Naive thymus-derived CD8-positive, alpha-beta T cell (primary cell): ENCODE measurements at regions not wholly inside any gene's neighbourhood (a gene's known extent, or its start where the extent isn't known, plus 50 kb on each side); places are given as distances from the start of the nearest gene placed in this dataset.
A peak's percentile ranks its signal among the peaks of the same experiment; 100 is the strongest.

Experiments
- ATAC-seq, 2 donors: fragments of 150-1000 bp; cut with Tn5 transposase in 1 of 2; sonication (Bioruptor Pico), chemical (Tn5 transposase) in 1 of 2; 1 replicate in 1 of 2; 2 replicates in 1 of 2; pipeline ENCODE4 v1.10.0; 2021; ENCODE audit warnings: mild to moderate bottlenecking in 2 of 2, moderate library complexity in 2 of 2
- POLR2A ChIA-PET: fragments of 350-600 bp; sonication (Branson Sonifier 250); formaldehyde crosslinking; loops from one replicate; lab custom pipeline; 2021; ENCODE audit warnings: antibody characterized with exemption; lab: Charles Lee
- DNase-seq, 10 donors: peaks; one replicate each; pipeline versions ENCODE4 v3.0.0 to v3.0.0-alpha.2; 2020 to 2022
- H3K27ac Mint-ChIP-seq, 10 donors: one replicate each; pipeline ENCODE4 v1.8.0; 2020 to 2022; ENCODE audit warnings: mild to moderate bottlenecking in 10 of 10, mixed read lengths in 10 of 10, moderate library complexity in 4 of 10, inconsistent platforms in 1 of 10
- H3K27me3 Mint-ChIP-seq, 5 donors: one replicate each; pipeline ENCODE4 v1.8.0; 2021 to 2022; ENCODE audit warnings: mixed read lengths in 5 of 5
- H3K36me3 Mint-ChIP-seq, 3 donors: one replicate each; pipeline ENCODE4 v1.8.0; 2020 to 2022; ENCODE audit warnings: mixed read lengths in 3 of 3, mild to moderate bottlenecking in 2 of 3, inconsistent platforms in 1 of 3
- H3K4me1 Mint-ChIP-seq, 4 donors: one replicate each; pipeline ENCODE4 v1.8.0; 2021 to 2022; ENCODE audit warnings: mixed read lengths in 4 of 4
- H3K4me3 Mint-ChIP-seq, 10 donors: one replicate each; pipeline ENCODE4 v1.8.0; 2020 to 2022; ENCODE audit warnings: mild to moderate bottlenecking in 10 of 10, mixed read lengths in 10 of 10, moderate library complexity in 6 of 10, inconsistent platforms in 1 of 10
- H3K9me3 Mint-ChIP-seq, 9 donors: one replicate each; pipeline ENCODE4 v1.8.0; 2020 to 2022; ENCODE audit warnings: mixed read lengths in 9 of 9, mild to moderate bottlenecking in 3 of 9, inconsistent platforms in 1 of 9, moderate library complexity in 1 of 9

- Mint-ChIP-seq H3K9me3 (peaks cover 0 to 3% (median 0%) of the 10 kb centered on the region in 9 donors), H3K27me3 (no peaks in the 10 kb centered on the region), H3K4me3 (no peak overlapping the region), H3K36me3 (no peaks in the 10 kb centered on the region), H3K4me1 (peaks cover 6 to 33% (median 27%) of the 10 kb centered on the region in 4 donors), H3K27ac (no peak overlapping the region)
- POLR2A ChIA-PET = no interaction called here
- DNase-seq (no peak), ATAC-seq (no peak)
These were observed 342.9 kb upstream of the ACVR2A start for GRCh38 chr2:147501968-147502367.

- DNase-seq (no peak), ATAC-seq (no peak)
- POLR2A ChIA-PET = no interaction called here
- H3K9me3 Mint-ChIP-seq = peaks cover 0 to 1% (median 0%) of the 10 kb centered on the region in 9 donors
- no peaks in the 10 kb centered on the region for H3K36me3 Mint-ChIP-seq
- peak overlapping the region in 1 of 10 donors; percentile 64 for H3K27ac Mint-ChIP-seq
- peaks cover 6 to 33% (median 27%) of the 10 kb centered on the region in 4 donors for H3K4me1 Mint-ChIP-seq
- no peaks in the 10 kb centered on the region for H3K27me3 Mint-ChIP-seq
- H3K4me3 Mint-ChIP-seq = peak overlapping the region in 3 of 10 donors; percentile 23 to 65 (median 51)
These were observed 343.9 kb upstream of the ACVR2A start for GRCh38 chr2:147500819-147501395.

DNA sequence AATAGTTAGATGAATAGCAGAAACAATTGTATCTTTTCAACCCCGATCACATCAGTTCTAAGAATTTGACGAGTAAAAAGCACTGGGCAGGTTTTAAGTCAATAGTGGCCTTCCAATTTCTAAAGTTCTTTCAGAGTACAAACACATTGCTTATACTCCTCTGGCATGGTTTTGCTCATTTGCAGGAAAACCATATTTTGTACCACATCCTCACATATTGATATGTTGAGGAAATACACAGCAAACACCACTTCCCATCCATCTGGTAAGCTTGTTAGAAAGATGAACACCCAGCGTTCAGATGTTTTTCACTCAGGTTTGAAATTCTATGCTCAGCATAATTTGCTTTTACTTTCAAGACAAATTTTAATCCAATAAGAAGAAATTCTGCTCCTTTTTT, 344.6 kb upstream of the ACVR2A start:
- peak overlapping the region in 9 of 10 donors; percentile 20 to 69 (median 58) for H3K4me3 Mint-ChIP-seq
- peak overlapping the region in 4 of 10 donors; percentile 10 to 60 (median 22) for H3K27ac Mint-ChIP-seq
- POLR2A ChIA-PET = no interaction called here
- H3K4me1 Mint-ChIP-seq = peaks cover 6 to 33% (median 27%) of the 10 kb centered on the region in 4 donors
- H3K27me3 Mint-ChIP-seq = no peaks in the 10 kb centered on the region
- peaks cover 0 to 1% (median 0%) of the 10 kb centered on the region in 9 donors for H3K9me3 Mint-ChIP-seq
- H3K36me3 Mint-ChIP-seq = no peaks in the 10 kb centered on the region
- DNase-seq (peak in 3 of 10 donors; percentile 13 to 33 (median 29)), ATAC-seq (peak in 1 of 2 donors; percentile 72)

- DNase-seq (no peak), ATAC-seq (no peak)
- POLR2A ChIA-PET = no interaction called here
- no peaks in the 10 kb centered on the region for H3K27me3 Mint-ChIP-seq
- H3K4me3 Mint-ChIP-seq = peak overlapping the region in 8 of 10 donors; percentile 20 to 69 (median 58)
- H3K9me3 Mint-ChIP-seq = peaks cover 0 to 1% (median 0%) of the 10 kb centered on the region in 9 donors
- no peaks in the 10 kb centered on the region for H3K36me3 Mint-ChIP-seq
- peak overlapping the region in 4 of 10 donors; percentile 10 to 60 (median 36) for H3K27ac Mint-ChIP-seq
- peaks cover 6 to 33% (median 27%) of the 10 kb centered on the region in 4 donors for H3K4me1 Mint-ChIP-seq
These were observed 345.0 kb upstream of the ACVR2A start for GRCh38 chr2:147499785-147500184.

DNA sequence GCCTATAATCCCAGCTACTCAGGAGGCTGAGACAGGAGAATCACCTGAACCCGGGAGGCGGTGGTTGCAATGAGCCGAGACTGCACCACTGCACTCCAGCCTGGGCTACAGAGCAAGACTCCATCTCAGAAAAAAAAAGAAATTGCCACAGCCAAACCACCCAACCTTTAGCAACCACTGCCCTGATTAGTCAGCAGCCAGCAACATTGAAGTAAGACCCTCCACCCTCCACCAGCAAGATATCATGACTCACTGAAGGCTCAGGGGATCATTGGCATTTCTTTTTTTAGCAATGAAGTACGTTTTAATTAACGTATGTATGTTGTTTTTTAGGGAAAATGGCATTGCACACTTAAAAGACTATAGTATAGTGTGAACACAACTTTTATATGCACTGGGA, 349.1 kb upstream of the ACVR2A start:
- peaks cover 0 to 3% (median 0%) of the 10 kb centered on the region in 9 donors for H3K9me3 Mint-ChIP-seq
- no peak overlapping the region for H3K27ac Mint-ChIP-seq
- H3K4me3 Mint-ChIP-seq = no peak overlapping the region
- no peak for DNase-seq
- peaks cover 6 to 25% (median 22%) of the 10 kb centered on the region in 4 donors for H3K4me1 Mint-ChIP-seq
- POLR2A ChIA-PET = no interaction called here
- H3K36me3 Mint-ChIP-seq = peaks cover 0 to 2% (median 0%) of the 10 kb centered on the region in 3 donors
- no peaks in the 10 kb centered on the region for H3K27me3 Mint-ChIP-seq
- no peak for ATAC-seq

DNA sequence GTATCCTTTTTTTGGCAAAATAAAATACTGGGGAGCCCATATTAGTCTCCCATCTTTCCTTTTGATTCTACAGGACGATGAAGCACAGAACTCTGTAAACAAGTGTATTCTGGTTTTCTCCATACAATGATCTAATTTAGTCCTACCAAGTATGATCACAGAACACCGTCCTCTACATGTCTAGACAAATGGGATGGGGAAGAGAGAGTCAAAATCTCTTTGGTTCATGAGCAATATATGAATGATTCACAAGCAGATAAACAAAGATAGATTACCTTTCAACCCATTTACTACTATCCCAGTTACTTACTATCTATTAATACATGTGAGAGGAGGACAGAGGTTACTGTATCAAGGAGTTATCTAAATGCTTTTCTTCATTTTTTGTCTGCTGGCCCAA, 352.4 kb upstream of the ACVR2A start:
- POLR2A ChIA-PET = no interaction called here
- ATAC-seq = no peak
- H3K27ac Mint-ChIP-seq = no peak overlapping the region
- H3K36me3 Mint-ChIP-seq = peaks cover 0 to 2% (median 0%) of the 10 kb centered on the region in 3 donors
- no peak overlapping the region for H3K4me3 Mint-ChIP-seq
- DNase-seq = no peak
- peaks cover 6 to 21% (median 19%) of the 10 kb centered on the region in 4 donors for H3K4me1 Mint-ChIP-seq
- H3K9me3 Mint-ChIP-seq = peaks cover 0 to 3% (median 0%) of the 10 kb centered on the region in 9 donors
- no peaks in the 10 kb centered on the region for H3K27me3 Mint-ChIP-seq

DNA sequence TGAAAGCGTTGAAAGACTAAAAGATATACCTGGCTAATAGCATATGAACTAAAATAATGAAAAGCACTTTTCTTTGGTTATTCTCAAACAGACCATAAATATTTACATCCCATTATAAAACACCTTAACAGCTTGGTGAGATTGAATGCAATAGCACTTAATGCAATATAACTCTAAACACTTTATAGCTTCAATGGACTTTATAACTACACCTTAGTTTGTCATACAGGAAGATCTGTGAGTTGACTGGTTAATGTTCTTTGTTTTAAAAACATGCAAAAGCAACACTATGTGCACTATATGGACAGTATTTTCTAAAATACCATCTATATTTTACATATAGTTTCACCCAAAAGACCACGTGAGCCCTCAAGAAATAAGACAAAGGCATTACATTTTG, 353.3 kb upstream of the ACVR2A start:
- POLR2A ChIA-PET = no interaction called here
- Mint-ChIP-seq H3K27ac (no peak overlapping the region), H3K27me3 (no peaks in the 10 kb centered on the region), H3K4me1 (peaks cover 6 to 21% (median 19%) of the 10 kb centered on the region in 4 donors), H3K36me3 (peaks cover 0 to 2% (median 0%) of the 10 kb centered on the region in 3 donors), H3K4me3 (peak overlapping the region in 1 of 10 donors; percentile 22), H3K9me3 (peaks cover 0 to 3% (median 0%) of the 10 kb centered on the region in 9 donors)
- ATAC-seq (no peak), DNase-seq (no peak)

DNA sequence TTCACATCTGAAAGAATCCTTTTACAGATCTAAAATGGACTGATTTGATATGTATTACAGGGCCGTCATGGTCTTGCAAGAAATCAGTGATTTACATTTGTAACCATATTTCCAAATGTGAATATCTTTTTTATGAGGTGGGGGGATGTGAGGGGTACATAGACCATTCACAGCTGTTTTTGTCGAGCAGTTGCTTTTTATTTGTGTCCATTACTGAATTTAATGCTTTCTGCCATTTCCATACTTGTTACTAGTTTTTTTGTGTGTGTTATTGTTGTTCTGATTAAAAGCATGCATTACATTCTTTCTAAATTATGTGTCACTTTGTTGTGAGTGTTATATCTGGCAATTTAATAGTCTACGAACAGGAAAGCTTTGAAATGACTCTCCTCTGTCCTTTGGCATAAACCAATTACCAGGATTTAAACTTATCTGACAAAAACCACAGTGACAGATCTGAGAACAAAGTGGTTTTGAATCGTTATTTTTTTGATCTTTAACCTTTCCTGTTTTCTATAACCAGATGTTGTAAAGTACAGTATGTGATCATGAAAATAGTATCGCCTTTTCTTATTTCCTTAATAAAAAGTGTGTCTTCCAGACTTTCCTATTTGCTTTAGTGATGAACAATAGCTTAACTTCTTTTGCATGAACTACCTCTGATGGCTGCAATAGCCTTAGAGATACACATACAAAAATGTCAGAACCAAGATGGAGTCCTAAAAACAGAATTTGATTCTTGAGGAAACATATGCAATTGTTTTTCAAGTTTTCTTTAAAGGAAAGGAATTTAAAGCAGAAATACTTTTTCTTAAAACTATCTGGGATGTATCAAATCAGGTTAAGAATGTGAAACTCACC, 354.2 kb upstream of the ACVR2A start:
- peaks cover 6 to 21% (median 19%) of the 10 kb centered on the region in 4 donors for H3K4me1 Mint-ChIP-seq
- peaks cover 0 to 2% (median 0%) of the 10 kb centered on the region in 3 donors for H3K36me3 Mint-ChIP-seq
- POLR2A ChIA-PET = no interaction called here
- H3K27ac Mint-ChIP-seq = peak overlapping the region in 2 of 10 donors; percentile 12 to 50
- no peaks in the 10 kb centered on the region for H3K27me3 Mint-ChIP-seq
- DNase-seq = no peak
- H3K9me3 Mint-ChIP-seq = peaks cover 0 to 3% (median 0%) of the 10 kb centered on the region in 9 donors
- no peak for ATAC-seq
- H3K4me3 Mint-ChIP-seq = peak overlapping the region in 8 of 10 donors; percentile 37 to 63 (median 45)

DNA sequence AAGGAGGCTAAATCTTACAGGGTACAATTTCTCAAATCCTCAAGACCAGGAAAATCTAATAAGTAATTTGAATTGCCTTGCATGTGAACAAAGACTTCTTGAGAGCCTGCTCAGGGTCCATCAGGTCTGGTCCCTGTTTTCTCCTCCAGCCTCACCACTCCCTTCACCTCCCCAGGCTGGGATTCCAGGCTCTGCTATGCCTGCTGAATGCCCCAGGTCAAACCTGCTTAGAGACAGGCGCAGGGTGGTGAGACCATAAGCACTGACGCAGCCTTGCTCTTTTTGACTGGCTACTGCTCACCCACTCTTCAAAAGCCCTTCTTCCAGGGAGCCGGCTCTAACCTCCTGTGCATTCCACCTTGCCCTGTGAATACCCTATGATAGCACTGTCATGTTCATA, 356.4 kb upstream of the ACVR2A start:
- Mint-ChIP-seq H3K4me3 (no peak overlapping the region), H3K4me1 (peaks cover 6 to 21% (median 19%) of the 10 kb centered on the region in 4 donors), H3K36me3 (no peaks in the 10 kb centered on the region), H3K27me3 (no peaks in the 10 kb centered on the region), H3K9me3 (peaks cover 0 to 3% (median 0%) of the 10 kb centered on the region in 9 donors), H3K27ac (no peak overlapping the region)
- POLR2A ChIA-PET = no interaction called here
- DNase-seq (no peak), ATAC-seq (no peak)

GRCh38 chr2:147487978-147488289, 356.9 kb upstream of the ACVR2A start:
- POLR2A ChIA-PET = no interaction called here
- Mint-ChIP-seq H3K4me1 (peaks cover 6 to 21% (median 19%) of the 10 kb centered on the region in 4 donors), H3K27me3 (no peaks in the 10 kb centered on the region), H3K36me3 (no peaks in the 10 kb centered on the region), H3K9me3 (peaks cover 0 to 3% (median 0%) of the 10 kb centered on the region in 9 donors), H3K4me3 (no peak overlapping the region), H3K27ac (no peak overlapping the region)
- no peak for ATAC-seq
- DNase-seq = no peak

DNA sequence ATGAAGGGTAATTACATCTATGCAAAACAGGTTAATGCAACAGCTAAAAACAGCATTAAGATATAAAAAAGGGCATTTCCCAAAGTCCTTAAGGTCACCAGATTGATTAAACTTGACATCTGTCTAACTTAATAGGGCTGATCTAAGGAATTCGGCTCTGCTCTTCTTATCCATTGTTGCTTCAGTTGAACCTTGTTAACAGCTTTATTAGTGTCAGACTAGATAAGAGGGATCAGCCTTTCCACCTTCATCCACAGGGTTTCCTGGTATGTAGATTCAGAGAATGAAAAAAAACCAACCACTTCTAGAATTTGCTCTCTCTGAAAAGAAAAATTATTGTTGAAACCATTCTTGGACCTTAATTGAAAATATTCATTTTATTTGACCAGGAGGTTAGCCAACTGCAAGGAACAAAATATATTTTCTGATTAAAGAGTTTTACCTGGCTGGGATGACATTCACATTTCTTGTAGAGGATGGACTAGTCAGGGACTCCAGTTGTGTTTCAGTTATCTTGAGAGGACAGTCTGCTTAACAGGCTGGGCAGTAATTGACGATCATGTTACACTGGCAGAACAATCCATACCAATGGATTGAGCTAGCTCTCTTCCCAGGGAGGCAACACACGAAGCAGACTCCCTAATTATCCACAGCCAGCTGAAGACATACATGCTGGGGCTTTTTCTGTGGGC, 357.4 kb upstream of the ACVR2A start:
- no peaks in the 10 kb centered on the region for H3K27me3 Mint-ChIP-seq
- ATAC-seq = no peak
- H3K27ac Mint-ChIP-seq = no peak overlapping the region
- no peak overlapping the region for H3K4me3 Mint-ChIP-seq
- peaks cover 0 to 3% (median 0%) of the 10 kb centered on the region in 9 donors for H3K9me3 Mint-ChIP-seq
- no peaks in the 10 kb centered on the region for H3K36me3 Mint-ChIP-seq
- H3K4me1 Mint-ChIP-seq = peaks cover 6 to 21% (median 19%) of the 10 kb centered on the region in 4 donors
- POLR2A ChIA-PET = no interaction called here
- no peak for DNase-seq

DNA sequence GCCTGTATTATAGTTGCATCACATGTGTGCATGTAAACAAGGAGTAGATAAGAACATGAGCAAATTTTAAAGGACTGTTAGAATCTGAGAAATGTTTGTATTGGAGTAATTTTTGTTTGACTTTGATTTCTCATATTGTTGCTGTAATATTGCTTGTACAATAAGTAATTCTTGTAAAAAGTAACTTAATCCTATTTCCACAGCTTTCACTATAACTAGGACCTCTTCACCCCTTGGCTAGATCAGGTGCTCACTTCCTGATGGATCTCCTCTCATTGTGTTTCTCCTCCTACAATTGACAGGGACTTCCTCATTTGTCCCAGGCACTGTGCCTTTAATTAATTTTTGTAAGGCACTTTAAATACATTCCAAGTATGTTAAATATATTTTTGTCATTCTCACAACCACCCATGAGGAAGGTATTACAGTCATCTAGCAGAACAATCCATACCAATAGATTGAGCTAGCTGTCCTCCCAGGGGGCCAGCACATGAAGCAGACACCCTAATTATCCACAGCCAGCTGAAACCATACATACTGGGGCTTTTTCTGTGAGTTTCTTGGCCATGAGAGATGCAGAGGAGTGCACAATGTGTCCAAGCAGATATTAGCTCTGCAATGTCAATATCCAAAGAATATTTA, 359.5 kb upstream of the ACVR2A start:
- POLR2A ChIA-PET = no interaction called here
- ATAC-seq (no peak), DNase-seq (no peak)
- Mint-ChIP-seq H3K4me3 (no peak overlapping the region), H3K27ac (no peak overlapping the region), H3K36me3 (no peaks in the 10 kb centered on the region), H3K4me1 (peaks cover 1 to 9% (median 5%) of the 10 kb centered on the region in 4 donors), H3K27me3 (no peaks in the 10 kb centered on the region), H3K9me3 (no peaks in the 10 kb centered on the region)
